Fibroblast of upper back skin (primary cell): ENCODE measurements at regions not wholly inside any gene's neighbourhood (a gene's known extent, or its start where the extent isn't known, plus 50 kb on each side); places are given as distances from the start of the nearest gene placed in this dataset.
A peak's percentile ranks its signal among the peaks of the same experiment; 100 is the strongest.
"Not testable (repeated sequence)": the region's sequence is repeated elsewhere in the genome, so short reads cannot be mapped to it uniquely, and the experiment has no call there.

Experiments
- DNase-seq: peaks from one replicate; pipeline ENCODE4 v3.0.0-alpha.2; 2013

- DNase-seq: no peak
These were observed 91.3 kb downstream of the ZNF467 start for GRCh38 chr7:149682038-149682437.

- DNase-seq: no peak
These were observed 92.1 kb downstream of the ZNF467 start for GRCh38 chr7:149681274-149681673.

GRCh38 chr7:149680331-149681025, 92.9 kb downstream of the ZNF467 start:
- peak; percentile 82 for DNase-seq

GRCh38 chr7:149674728-149675385, 98.5 kb downstream of the ZNF467 start:
- not testable (repeated sequence) for DNase-seq

GRCh38 chr7:149673006-149673405, 100.4 kb downstream of the ZNF467 start:
- no peak for DNase-seq

- peak; percentile 59 for DNase-seq
These were observed 103.1 kb downstream of the ZNF467 start for GRCh38 chr7:149670288-149670687.

GRCh38 chr7:149669121-149669818, 104.1 kb downstream of the ZNF467 start:
- peak; percentile 33 for DNase-seq

- DNase-seq: no peak
These were observed 106.9 kb downstream of the ZNF467 start for GRCh38 chr7:149666360-149666945.

GRCh38 chr7:149665618-149666017, 107.8 kb downstream of the ZNF467 start:
- DNase-seq: not testable (repeated sequence)

GRCh38 chr7:149664666-149665065, 108.7 kb downstream of the ZNF467 start:
- no peak for DNase-seq

- DNase-seq: no peak
These were observed 109.2 kb downstream of the ZNF467 start for GRCh38 chr7:149664176-149664575.

GRCh38 chr7:149662591-149663095, 110.7 kb downstream of the ZNF467 start:
- peak; percentile 43 for DNase-seq

- DNase-seq: no peak
These were observed 117.6 kb downstream of the ZNF467 start for GRCh38 chr7:149655784-149656183.

GRCh38 chr7:149654588-149654987, 118.8 kb downstream of the ZNF467 start:
- no peak for DNase-seq

GRCh38 chr7:149650190-149650589, 123.2 kb downstream of the ZNF467 start:
- DNase-seq: not testable (repeated sequence)

- DNase-seq: no peak
These were observed 128.6 kb downstream of the ZNF467 start for GRCh38 chr7:149644754-149645153.

GRCh38 chr7:149642589-149642988, 130.8 kb downstream of the ZNF467 start:
- no peak for DNase-seq

- DNase-seq: no peak
These were observed 134.6 kb downstream of the ZNF467 start for GRCh38 chr7:149638566-149639320.

GRCh38 chr7:149637911-149638565, 135.3 kb downstream of the ZNF467 start:
- DNase-seq: no peak

- DNase-seq: peak; percentile 1
These were observed 137.6 kb downstream of the ZNF467 start for GRCh38 chr7:149635561-149636329.
